Ectodermal cell (in vitro differentiated cells): ENCODE measurements at regions not wholly inside any gene's neighbourhood (a gene's known extent, or its start where the extent isn't known, plus 50 kb on each side); places are given as distances from the start of the nearest gene placed in this dataset.

ENCODE experiments used
- H3K27ac ChIP-seq: 2 replicates; pipeline ENCODE4 v1.7.0; 2013; ENCODE audit warnings: mild to moderate bottlenecking, low read depth, low read length; ENCODE audit not compliant: insufficient read depth, poor library complexity, severe bottlenecking
- H3K27me3 ChIP-seq: 2 replicates; pipeline ENCODE4 v1.7.0; 2013; ENCODE audit warnings: mild to moderate bottlenecking, low read length; ENCODE audit not compliant: insufficient read depth, control insufficient read depth, poor library complexity, severe bottlenecking
- H3K36me3 ChIP-seq: one replicate; pipeline ENCODE4 v1.7.0; 2013; ENCODE audit warnings: low read length; ENCODE audit not compliant: control insufficient read depth, insufficient read depth
- H3K4me1 ChIP-seq: one replicate; pipeline ENCODE4 v1.7.0; 2013; ENCODE audit warnings: low read length; ENCODE audit not compliant: control insufficient read depth, insufficient read depth
- H3K4me3 ChIP-seq: 2 replicates; pipeline ENCODE4 v1.7.0; 2013; ENCODE audit warnings: low read depth, low read length, control low read depth; ENCODE audit not compliant: insufficient read depth
- H3K9me3 ChIP-seq: 2 replicates; pipeline ENCODE4 v1.7.0; 2013; ENCODE audit warnings: mild to moderate bottlenecking, low read length, moderate library complexity; ENCODE audit not compliant: control insufficient read depth
- WGBS, 2 experiments: methylation state at CpG; one replicate each; pipeline ENCODE4 v1.1.7; 2013; ENCODE audit warnings: missing lambda C conversion rate in 2 of 2; 5-methylcytosine and 5-hydroxymethylcytosine counted together

DNA sequence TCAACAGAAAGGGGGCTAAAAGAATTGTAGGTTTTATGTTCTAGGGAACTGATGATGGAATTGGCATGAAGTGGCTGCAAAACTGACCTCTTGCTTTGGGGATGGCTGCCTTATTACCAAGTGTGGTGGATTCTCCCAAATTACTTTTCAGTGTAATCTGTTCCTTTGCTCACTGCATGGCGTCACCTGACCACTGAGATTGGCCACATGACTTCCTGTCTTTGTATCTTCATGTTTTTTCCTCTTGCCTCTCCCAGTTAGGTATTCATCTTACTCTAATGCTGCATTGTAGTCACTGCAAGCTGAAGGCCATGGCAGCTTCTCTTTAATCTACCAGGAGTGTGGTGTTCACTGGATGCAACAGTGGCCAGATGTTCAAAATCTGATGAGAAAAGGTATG is 257.7 kb upstream of the TNP1 start:
- H3K4me3 ChIP-seq: no peak overlapping the region
- H3K27ac ChIP-seq: no peak overlapping the region
- H3K9me3 ChIP-seq: no peaks in the 10 kb centered on the region
- no peaks in the 10 kb centered on the region for H3K4me1 ChIP-seq
- H3K36me3 ChIP-seq: no peaks in the 10 kb centered on the region
- H3K27me3 ChIP-seq: no peaks in the 10 kb centered on the region
- WGBS, 2 experiments: 81 to 91% methylated on average over 1 of the region's 1 CpG

DNA sequence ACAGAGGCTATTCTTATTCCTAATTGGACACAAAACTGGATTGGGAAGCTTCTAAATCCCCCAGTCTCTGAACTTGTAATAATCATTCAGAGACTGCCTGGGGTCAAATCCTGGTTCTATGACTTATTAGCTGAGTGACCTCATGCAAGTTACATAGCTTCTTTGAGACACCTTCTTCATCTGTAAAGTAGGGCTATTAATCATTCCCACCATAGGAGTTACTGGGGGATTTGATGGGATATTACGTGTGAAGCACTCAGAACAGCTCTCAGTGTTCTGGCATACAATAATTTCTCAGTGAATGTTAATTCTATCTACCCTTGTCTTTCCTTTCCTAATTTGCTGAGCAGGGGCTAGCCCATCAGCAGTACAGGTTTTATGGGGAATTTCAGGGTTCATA is 256.7 kb upstream of the TNP1 start:
- no peaks in the 10 kb centered on the region for H3K4me1 ChIP-seq
- no peaks in the 10 kb centered on the region for H3K36me3 ChIP-seq
- no peak overlapping the region for H3K4me3 ChIP-seq
- no peak overlapping the region for H3K27ac ChIP-seq
- no peaks in the 10 kb centered on the region for H3K27me3 ChIP-seq
- H3K9me3 ChIP-seq: no peaks in the 10 kb centered on the region
- WGBS, 2 experiments: 100% methylated on average over 1 of the region's 1 CpG; no CpG with 5 or more reads in 1 of the 2 experiments

- Histone ChIP-seq H3K27me3 (no peaks in the 10 kb centered on the region), H3K4me1 (no peaks in the 10 kb centered on the region), H3K27ac (no peak overlapping the region), H3K9me3 (no peaks in the 10 kb centered on the region), H3K36me3 (no peaks in the 10 kb centered on the region), H3K4me3 (no peak overlapping the region)
- WGBS, 2 experiments: 91 to 96% methylated on average over 6 of the region's 6 CpGs
These were observed 254.3 kb upstream of the TNP1 start for GRCh38 chr2:217114117-217114516.

GRCh38 chr2:217113491-217113890 is 253.6 kb upstream of the TNP1 start:
- no peak overlapping the region for H3K27ac ChIP-seq
- no peak overlapping the region for H3K4me3 ChIP-seq
- WGBS, 2 experiments: 87 to 97% methylated on average over 4 of the region's 4 CpGs
- H3K36me3 ChIP-seq: no peaks in the 10 kb centered on the region
- no peaks in the 10 kb centered on the region for H3K27me3 ChIP-seq
- no peaks in the 10 kb centered on the region for H3K9me3 ChIP-seq
- H3K4me1 ChIP-seq: no peaks in the 10 kb centered on the region

GRCh38 chr2:217110550-217110949 is 250.7 kb upstream of the TNP1 start:
- H3K27me3 ChIP-seq: no peaks in the 10 kb centered on the region
- H3K9me3 ChIP-seq: no peaks in the 10 kb centered on the region
- H3K4me3 ChIP-seq: no peak overlapping the region
- H3K36me3 ChIP-seq: no peaks in the 10 kb centered on the region
- H3K27ac ChIP-seq: no peak overlapping the region
- 94 to 95% methylated on average over 3 of the region's 3 CpGs for WGBS, 2 experiments
- no peaks in the 10 kb centered on the region for H3K4me1 ChIP-seq

- Histone ChIP-seq H3K27ac (no peak overlapping the region), H3K4me3 (no peak overlapping the region), H3K4me1 (no peaks in the 10 kb centered on the region), H3K9me3 (no peaks in the 10 kb centered on the region), H3K36me3 (no peaks in the 10 kb centered on the region), H3K27me3 (no peaks in the 10 kb centered on the region)
- 91% methylated on average over 4 of the region's 4 CpGs for WGBS, 2 experiments
These were observed 248.7 kb upstream of the TNP1 start for GRCh38 chr2:217108575-217109027.

- H3K9me3 ChIP-seq: no peaks in the 10 kb centered on the region
- no peaks in the 10 kb centered on the region for H3K36me3 ChIP-seq
- no peaks in the 10 kb centered on the region for H3K27me3 ChIP-seq
- H3K27ac ChIP-seq: no peak overlapping the region
- H3K4me3 ChIP-seq: no peak overlapping the region
- H3K4me1 ChIP-seq: no peaks in the 10 kb centered on the region
These were observed 248.2 kb upstream of the TNP1 start for GRCh38 chr2:217108086-217108485.

DNA sequence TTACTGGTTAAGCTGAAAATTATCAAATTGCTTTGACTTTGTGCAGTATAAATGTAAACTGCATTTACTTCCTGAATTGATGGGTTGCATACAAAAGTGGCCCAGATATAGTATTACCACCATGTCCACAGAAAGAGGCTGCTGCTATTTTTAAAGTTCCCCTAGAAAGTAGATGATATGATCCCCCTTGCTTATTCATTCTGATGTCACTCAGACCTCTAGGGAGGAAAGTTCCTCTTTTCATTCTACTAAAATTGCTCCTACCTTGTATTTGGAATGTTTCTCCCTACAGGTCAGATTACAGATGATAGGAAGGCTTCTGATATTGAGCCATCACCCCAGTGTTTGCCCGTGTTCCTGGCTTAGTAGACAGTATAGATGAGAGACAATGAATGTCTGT is 247.6 kb upstream of the TNP1 start:
- Histone ChIP-seq H3K36me3 (no peaks in the 10 kb centered on the region), H3K27me3 (no peaks in the 10 kb centered on the region), H3K4me1 (no peaks in the 10 kb centered on the region), H3K27ac (no peak overlapping the region), H3K4me3 (no peak overlapping the region), H3K9me3 (no peaks in the 10 kb centered on the region)
- 84 to 88% methylated on average over 1 of the region's 1 CpG for WGBS, 2 experiments

DNA sequence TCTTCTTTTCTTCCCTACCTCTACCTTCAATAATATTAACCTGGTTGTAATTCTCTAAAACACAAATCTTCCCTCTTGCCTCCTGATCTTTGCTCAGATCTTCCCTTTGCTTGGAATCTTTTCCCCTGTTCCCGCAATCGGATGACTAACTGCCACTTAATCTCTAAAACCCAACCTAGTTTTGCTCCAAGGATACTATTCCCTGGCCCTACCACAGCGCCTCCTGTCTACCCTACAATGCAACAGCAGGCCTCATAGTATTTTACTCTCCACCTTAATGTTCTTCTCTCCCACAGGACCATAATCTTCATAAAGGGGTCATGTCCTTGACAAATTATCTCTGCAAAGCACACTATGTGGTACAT is 246.8 kb upstream of the TNP1 start:
- no peaks in the 10 kb centered on the region for H3K27me3 ChIP-seq
- H3K4me3 ChIP-seq: no peak overlapping the region
- no peak overlapping the region for H3K27ac ChIP-seq
- H3K4me1 ChIP-seq: no peaks in the 10 kb centered on the region
- H3K9me3 ChIP-seq: no peaks in the 10 kb centered on the region
- 73 to 79% methylated on average over 3 of the region's 3 CpGs for WGBS, 2 experiments
- no peaks in the 10 kb centered on the region for H3K36me3 ChIP-seq

GRCh38 chr2:217105733-217106649 is 246.1 kb upstream of the TNP1 start:
- Histone ChIP-seq H3K27ac (no peak overlapping the region), H3K4me1 (no peaks in the 10 kb centered on the region), H3K9me3 (no peaks in the 10 kb centered on the region), H3K4me3 (no peak overlapping the region), H3K36me3 (no peaks in the 10 kb centered on the region), H3K27me3 (no peaks in the 10 kb centered on the region)
- WGBS, 2 experiments: 83 to 89% methylated on average over 5 of the region's 5 CpGs
